SHP77 (cell line): ENCODE measurements at regions not wholly inside any gene's neighbourhood (a gene's known extent, or its start where the extent isn't known, plus 50 kb on each side); places are given as distances from the start of the nearest gene placed in this dataset.

Source experiments
- DNase-seq, 2 experiments: peaks; one replicate each; lab custom pipeline; 2025; lab: John Stamatoyannopoulos, UW

- DNase-seq = no peak
Measured at GRCh38 chr18:77755187-77755586, 505.5 kb downstream of the GALR1 start.

DNA sequence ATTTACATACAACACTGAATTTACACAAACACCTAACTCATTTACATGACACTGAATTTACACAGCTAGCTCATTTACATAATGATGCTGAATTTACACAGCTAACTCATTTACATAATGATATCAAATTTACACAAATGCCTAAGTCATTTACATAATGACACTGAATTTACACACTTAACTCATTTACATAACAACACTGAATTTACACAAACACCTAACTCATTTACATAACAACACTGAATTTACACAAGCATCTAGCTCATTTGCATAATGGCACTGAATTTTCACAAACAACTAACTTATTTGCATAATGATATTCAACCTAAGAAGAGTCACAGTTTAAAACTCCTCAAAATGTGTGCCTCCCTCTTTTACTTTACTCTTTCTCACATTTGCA lies 511.7 kb downstream of the GALR1 start:
- DNase-seq = no peak

DNA sequence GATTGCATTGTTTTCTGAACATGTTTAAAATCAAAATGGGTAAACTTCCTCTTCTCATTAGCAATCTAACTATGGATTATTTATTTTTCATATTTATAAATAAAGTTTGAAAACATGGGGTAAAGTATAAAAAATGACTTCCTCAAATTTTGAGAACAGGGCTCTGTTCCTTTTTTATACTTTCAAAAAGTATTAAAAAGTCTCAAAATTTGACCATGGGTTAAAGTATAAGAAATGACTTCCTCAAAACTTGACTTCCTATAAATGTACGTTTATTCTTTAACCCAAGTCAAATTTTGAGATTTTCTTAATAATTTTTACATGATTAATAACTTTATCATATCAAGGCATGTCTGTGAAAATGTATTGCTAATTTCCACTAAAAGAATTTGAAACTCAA lies 512.4 kb downstream of the GALR1 start:
- no peak for DNase-seq

DNA sequence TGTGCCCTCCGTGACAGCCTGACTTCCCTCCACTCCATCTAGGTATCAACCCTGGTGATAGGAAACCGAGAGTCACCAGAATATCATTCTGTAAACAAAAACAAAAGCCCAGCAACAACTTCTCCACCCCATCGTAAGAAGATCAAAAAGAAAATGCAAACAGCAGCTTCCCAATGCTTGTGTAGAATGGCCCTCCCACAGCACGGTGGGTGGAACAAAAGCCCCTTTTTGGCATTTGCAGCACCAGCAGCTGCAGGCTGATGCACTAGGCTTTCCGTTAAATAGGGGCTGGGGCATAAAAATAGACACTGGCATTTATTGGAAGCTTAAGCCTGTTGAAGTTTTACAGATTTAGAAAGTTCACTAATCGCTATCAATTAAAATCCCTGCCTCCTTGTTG lies 513.0 kb downstream of the GALR1 start:
- no peak for DNase-seq

DNA sequence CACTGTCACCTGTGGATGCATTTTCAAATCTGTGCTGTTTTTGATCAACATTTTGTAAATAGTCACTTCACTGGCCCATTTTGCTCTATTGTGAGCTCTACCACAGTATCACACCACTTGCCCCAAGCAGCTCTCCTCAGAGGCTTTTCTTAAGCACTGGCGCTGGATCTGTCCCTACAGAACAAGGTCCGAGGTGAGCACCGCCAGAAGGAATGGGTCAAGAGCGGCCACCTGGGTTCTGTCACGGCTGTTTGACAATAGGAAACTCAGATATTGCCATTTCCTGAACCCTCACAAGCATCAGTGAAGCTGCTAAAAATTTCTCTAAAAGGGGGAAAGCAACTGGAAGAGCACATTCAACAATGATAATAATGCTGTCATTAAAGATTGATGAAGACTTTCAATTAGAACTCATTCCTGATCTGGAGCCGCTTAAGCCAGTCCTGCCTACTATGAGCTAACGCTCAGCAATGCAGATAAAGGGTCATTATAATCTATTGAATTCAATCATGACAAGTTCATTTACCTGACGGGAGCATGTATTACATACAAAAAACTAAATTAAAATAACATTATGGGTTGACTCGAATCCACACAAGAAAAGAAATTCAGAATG lies 514.0 kb downstream of the GALR1 start:
- no peak for DNase-seq

- DNase-seq = peak; percentile 42 to 53
Measured at GRCh38 chr18:77765468-77765867, 515.8 kb downstream of the GALR1 start.

- no peak for DNase-seq
Measured at GRCh38 chr18:77766421-77766820, 516.8 kb downstream of the GALR1 start.

DNA sequence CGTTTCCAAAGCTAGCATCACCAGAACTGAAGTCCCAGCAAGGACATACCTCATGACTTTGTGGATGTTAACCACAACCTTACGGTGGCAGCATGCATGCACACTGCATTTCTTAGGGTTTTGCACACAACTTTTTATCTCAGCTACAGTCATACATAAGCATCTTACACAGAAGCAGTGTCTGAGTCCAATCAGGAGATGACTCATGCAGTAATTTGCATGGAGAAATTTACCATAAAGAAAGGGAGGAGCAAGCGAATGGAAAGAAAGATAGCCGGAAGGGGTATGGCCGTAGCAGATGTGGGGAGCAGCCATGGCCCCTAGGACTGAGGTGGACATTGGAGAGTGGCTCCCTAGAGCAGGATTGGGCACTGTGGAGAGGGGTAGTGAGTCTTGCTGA lies 522.5 kb downstream of the GALR1 start:
- no peak for DNase-seq

DNA sequence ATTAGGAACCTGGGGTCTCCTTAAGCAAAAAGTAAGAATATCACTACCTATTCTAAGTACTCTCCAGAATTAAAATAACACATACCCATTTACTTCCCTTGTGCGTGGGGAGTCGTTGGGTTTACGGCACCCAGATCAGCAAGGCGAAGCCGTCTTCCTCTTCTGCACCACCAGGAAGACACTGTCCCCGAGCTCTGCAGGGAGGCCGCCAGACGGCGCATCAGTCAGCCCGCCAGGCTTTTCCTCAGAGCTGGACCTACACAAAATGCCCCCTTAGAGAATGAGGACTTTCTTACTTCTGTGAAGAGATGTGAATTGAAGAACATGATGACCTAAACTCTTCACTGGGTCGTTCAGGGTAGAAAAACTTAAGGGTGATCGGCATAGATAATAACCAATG lies 526.5 kb downstream of the GALR1 start:
- DNase-seq = no peak

DNA sequence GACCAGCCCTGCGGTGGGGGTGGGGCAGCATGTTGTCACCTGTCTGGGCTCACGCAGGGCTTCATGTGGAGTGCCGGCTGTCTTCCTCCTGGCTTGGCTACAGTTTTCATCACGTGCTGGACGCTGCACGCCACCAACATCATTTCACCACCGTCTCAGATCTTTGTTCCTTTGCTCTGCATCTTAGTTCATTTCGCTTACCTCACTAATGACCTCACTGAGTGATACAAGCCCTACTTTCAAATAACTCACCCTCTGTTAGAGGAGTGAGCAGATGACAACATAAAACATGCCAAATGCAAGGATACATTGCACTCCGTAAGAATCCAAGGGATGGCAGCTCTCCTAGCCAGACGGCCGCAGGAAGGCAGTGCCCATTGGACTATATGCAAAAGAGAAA lies 527.5 kb downstream of the GALR1 start:
- DNase-seq = no peak

DNA sequence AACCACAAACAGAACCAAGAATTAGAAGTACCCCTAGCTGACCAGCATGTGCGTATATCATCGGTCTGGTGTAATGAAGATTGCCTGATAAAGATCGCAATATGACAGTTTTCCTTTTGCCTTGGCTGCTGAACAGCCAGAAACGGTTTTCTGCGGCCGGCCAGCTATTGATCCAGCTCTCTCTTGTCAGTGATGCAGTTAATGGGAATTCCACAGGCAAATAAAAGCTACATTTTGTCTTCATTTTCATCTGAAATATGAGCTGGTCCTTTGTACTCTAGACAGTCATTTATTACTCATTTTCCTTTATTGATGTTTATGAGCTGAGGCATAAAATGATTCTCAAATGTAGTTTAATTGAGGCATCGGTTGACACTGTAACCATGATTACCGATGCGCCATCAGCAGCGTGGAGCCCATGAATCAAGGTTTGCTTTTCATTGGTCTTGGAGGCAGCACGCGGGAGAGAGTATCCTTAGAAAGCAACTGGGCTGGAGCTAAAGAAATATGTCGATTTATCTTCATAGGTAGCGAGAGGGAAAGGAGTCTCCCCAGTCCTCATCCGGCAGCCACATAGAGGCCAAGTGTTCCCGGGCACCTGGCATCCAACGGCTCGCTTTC lies 535.2 kb downstream of the GALR1 start:
- no peak for DNase-seq

- no peak for DNase-seq
Measured at GRCh38 chr18:77785415-77785975, 535.8 kb downstream of the GALR1 start.

DNA sequence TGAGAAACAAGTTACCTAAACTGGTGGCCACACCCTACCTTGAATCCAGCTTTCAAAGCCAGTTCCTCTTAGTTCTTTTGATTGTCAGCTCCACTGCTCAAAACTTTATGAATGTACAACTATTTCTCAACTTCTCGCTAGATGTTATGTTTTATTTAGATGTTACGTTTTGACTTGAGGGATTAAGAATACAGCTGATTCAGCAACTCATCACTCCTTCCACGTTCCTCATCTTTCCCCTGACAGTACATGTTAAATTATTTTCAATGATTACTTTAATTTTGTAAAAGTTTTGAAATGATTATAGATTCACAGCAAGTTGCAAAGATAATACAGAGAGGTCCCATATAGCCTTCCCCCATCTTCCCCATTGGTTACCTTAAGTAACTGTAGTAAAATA lies 553.4 kb downstream of the GALR1 start:
- no peak for DNase-seq

DNA sequence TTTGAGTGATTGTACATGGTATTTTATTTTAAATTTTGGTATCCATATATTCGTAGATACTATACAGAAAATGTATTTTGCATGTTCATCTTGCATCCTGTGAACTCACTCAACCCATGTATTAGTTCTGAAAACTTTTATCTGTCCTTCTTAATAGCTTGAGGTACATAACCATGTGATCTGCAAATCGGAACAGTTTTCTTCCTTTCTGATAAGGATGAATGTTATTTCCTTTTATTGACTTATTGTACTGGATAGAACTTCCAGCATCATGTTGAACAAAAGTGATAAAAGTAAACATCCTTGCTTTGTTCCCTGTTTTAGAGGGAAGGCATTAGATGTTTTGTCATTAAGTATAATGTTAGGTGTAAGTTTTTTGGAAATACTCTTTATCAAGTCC lies 554.7 kb downstream of the GALR1 start:
- DNase-seq = no peak

GRCh38 chr18:77807650-77808049 lies 558.0 kb downstream of the GALR1 start:
- DNase-seq = no peak

- DNase-seq = peak; percentile 89 to 94
Measured at GRCh38 chr18:77811503-77811902, 561.9 kb downstream of the GALR1 start.

DNA sequence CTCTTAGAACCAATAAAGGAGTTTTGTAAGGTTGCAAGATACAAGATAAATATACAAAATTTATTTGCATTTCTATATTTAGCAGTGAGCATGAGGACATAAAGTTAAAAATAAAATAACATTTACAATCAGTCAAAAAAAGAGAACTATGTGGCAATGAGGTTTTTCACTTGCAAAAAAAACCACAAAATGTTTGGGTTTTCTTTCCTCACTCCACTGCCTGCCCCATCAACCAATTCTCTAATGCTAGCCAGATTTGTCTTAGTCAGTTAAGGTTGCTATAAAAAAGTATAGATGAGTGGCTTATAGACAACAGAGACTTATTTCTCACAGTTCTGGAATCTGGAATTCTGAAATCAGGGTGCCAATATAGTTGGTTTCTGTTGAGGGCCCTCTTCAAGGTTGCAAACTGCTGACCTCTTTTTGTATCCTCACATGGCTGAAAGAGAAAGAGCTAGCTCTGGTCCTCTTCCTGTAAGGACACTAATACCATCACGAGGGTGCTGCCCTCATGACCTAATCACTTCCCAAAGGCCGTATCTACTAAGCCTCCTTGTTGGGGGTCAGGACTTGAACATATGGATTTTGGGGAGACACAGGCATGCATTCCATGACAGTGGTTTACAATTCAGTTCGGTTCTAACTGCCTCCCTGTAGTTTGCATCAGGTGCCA lies 566.2 kb downstream of the GALR1 start:
- no peak for DNase-seq

GRCh38 chr18:77818328-77818727 lies 568.7 kb downstream of the GALR1 start:
- no peak for DNase-seq

DNA sequence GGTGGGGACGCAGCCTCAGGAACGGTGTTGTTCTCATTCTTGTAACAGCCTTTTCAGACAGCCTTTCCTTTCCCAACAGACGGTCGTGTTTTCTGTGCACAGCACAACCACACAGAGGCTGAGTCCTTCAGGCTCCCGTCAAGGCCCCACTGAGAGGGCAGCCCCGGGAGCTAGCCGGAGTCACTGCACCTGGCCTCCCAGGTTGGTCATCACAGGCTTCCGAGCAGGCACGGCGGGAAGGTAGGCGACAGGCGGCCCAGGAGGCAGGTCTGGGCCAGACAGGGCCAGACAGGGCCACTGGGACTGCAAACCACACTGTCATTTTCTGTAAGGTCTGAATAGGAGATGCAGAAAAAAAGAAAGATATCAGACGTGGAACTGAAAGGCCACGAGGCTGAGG lies 570.8 kb downstream of the GALR1 start:
- DNase-seq = no peak

GRCh38 chr18:77821892-77822291 lies 572.2 kb downstream of the GALR1 start:
- no peak for DNase-seq

DNA sequence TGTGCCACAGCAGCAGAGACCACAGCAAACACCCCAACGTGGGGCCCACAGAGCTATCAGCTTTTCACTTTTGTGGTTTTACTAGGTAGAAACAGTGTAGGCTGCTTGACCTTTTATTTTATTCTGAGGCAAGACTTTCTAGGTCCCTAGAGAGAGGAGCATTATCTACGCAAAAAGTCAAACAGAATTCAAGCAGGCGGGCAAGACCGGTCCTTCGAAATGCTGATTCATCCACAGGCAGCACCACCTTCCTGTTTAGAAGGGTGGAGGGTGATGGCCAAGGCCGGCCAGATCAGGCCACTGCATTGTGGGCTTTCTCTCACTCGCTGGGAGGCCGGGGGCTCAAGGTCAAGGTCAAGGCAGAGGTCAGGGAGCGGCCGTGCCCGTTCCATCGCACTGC lies 573.0 kb downstream of the GALR1 start:
- DNase-seq = no peak

GRCh38 chr18:77833807-77834206 lies 584.2 kb downstream of the GALR1 start:
- no peak for DNase-seq

DNA sequence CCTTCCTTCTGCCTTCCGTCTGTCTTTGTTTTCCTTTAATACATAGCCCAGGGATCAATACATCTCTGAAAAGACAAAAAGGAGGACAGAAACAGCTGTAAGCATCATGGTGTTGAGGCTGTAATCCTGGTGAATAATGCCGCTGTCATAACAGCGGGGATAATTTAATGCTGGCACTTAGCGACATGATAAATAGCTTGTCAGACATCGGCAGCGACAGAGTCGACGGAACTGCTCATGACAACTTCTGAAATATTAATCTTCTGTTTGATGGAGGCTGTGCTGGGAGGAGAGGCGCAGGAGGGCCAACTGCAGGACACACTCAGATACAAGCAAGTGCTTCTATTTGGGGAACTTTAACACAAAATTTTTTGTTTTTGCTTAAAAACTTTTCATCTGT lies 602.2 kb downstream of the GALR1 start:
- no peak for DNase-seq
